ENCODE measurements at regions not wholly inside any gene's neighbourhood (a gene's known extent, or its start where the extent isn't known, plus 50 kb on each side); places are given as distances from the start of the nearest gene placed in this dataset.

DNA sequence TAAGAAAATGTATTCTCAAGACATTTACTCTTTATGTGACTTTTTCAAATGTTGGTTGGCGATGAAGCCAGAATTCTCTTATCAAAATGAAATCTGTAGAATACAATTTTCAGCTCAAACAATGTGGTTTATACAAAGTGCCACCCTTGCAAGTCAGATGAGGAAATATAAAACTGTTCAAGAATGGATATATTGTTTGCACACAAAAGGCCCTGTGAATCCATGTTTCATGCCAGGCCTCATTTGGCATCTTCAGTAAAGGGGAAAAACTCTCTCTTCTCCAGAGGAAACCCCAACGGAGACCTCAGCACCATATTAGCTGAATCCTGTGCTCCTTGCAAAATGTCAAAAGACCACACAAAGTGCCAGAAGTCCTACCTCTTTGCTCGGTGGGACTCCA is 310.4 kb downstream of the RRAGC start:
- TF ChIP-seq, protein P1, sequence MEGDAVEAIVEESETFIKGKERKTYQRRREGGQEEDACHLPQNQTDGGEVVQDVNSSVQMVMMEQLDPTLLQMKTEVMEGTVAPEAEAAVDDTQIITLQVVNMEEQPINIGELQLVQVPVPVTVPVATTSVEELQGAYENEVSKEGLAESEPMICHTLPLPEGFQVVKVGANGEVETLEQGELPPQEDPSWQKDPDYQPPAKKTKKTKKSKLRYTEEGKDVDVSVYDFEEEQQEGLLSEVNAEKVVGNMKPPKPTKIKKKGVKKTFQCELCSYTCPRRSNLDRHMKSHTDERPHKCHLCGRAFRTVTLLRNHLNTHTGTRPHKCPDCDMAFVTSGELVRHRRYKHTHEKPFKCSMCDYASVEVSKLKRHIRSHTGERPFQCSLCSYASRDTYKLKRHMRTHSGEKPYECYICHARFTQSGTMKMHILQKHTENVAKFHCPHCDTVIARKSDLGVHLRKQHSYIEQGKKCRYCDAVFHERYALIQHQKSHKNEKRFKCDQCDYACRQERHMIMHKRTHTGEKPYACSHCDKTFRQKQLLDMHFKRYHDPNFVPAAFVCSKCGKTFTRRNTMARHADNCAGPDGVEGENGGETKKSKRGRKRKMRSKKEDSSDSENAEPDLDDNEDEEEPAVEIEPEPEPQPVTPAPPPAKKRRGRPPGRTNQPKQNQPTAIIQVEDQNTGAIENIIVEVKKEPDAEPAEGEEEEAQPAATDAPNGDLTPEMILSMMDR (IDR thresholded peaks at IDR 0.05), result no peak
- no peak for TF ChIP-seq POLR2A (IDR thresholded peaks at IDR 0.05)
